ENCODE measurements at regions not wholly inside any gene's neighbourhood (a gene's known extent, or its start where the extent isn't known, plus 50 kb on each side); places are given as distances from the start of the nearest gene placed in this dataset.
A peak's percentile ranks its signal among the peaks of the same experiment; 100 is the strongest.

GRCh38 chr5:116685931-116686330, 111.3 kb upstream of the SEMA6A start:
- DNase-seq (ENCODE audit: low spot score) = no peak

- no peak for DNase-seq (ENCODE audit: low spot score)
Measured at GRCh38 chr5:116685069-116685468, 110.4 kb upstream of the SEMA6A start.

DNA sequence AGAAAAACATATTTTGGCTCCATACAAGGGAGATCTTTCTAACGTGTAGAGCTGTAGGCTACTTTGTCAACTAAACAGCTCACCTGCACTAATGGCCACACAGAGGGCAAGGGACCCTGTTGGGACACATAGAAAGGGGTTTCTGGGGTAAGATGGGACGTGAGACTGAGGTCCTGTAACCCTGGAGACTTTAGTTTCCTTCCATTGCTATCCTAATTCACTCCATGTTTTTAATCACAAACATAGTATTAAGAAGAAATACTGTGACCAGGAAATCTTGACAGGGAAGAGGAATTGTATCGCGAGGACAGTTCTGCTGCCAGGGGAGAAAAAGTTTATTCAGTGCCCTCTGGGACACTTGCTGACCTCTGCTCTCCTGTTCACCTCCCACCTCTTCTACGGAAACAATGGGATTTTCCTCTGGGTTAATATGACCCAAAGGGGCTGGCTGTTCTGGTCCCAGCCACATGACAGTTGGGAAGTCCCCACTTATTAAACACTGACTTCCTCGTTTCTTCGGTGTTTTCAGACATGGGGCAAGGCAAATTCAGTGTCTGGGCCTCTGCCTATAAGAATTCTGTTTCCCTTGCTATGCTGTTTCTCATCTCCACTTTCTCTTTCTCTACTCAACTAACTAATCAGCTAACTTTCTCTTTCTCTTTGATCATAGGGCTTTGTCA, 106.9 kb upstream of the SEMA6A start:
- no peak for DNase-seq (ENCODE audit: low spot score)

DNA sequence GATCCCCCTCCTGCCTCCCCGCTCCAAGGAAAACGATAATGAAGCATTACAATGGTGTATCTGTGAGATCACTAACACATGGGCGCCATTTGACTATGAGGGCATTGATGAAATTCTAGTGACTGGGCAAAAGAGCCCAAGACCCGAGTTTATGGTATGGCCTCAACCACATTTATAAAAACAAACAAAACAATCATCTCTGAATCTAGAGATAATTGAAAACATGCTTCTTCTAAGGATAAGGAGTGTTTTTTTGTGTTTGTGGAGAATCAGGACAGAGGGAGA, 100.9 kb upstream of the SEMA6A start:
- DNase-seq (ENCODE audit: low spot score) = no peak

DNA sequence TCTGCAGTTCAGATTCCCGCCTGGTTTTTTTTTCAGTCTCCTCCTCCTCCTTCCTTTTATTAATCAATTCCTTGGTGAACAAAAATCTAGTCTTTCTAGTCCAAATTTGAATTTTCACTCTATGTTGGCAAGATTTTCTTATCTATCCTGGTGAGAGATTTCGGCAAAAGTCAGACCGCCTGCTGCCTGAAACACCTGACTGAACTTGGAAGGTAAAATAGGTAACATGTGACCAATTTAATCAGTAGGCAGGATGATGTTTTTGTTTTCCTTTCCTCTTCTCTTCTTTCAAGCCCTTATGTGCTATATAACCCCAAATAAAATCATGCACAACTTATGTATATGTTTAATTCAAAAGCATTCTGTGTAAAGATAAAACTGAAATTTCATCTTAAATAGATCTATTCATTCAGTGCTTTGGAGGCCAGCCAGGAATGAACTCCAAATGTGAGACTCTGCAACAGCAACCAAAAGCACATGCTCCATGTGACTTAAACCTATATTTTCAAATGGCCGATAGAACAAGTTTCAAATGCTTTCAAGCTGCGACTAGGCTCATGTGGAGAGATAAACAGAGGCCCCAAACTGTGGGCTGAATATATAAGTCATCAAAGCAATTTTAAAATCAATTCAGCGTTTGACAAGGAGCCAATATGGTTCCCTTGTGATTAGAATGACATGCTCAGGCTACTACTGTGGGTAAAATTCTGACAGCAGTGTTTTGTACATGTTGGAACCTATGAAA, 100.4 kb upstream of the SEMA6A start:
- DNase-seq (ENCODE audit: low spot score) = no peak

GRCh38 chr5:116673453-116673852, 98.8 kb upstream of the SEMA6A start:
- DNase-seq (ENCODE audit: low spot score) = no peak

DNA sequence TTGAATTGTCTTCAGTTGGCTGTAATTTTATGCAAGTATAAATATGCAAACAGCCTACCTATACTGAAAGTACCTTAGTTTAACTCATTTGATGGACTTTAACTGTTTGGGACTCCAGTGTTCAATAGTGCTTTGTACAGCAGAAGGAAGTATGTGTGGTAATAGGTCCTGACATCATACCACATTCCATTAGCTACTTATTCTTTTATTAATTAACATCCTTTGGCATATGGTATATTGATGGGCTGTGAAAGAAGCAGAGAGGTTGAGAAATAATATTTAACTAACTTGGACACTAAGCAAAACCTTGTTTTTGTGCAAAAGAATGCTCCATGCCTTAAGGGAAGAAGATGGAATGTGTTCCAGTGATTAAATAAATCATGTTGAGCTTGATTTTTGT, 97.6 kb upstream of the SEMA6A start:
- DNase-seq (ENCODE audit: low spot score) = no peak

- DNase-seq (ENCODE audit: low spot score) = no peak
Measured at GRCh38 chr5:116671211-116671736, 96.7 kb upstream of the SEMA6A start.

DNA sequence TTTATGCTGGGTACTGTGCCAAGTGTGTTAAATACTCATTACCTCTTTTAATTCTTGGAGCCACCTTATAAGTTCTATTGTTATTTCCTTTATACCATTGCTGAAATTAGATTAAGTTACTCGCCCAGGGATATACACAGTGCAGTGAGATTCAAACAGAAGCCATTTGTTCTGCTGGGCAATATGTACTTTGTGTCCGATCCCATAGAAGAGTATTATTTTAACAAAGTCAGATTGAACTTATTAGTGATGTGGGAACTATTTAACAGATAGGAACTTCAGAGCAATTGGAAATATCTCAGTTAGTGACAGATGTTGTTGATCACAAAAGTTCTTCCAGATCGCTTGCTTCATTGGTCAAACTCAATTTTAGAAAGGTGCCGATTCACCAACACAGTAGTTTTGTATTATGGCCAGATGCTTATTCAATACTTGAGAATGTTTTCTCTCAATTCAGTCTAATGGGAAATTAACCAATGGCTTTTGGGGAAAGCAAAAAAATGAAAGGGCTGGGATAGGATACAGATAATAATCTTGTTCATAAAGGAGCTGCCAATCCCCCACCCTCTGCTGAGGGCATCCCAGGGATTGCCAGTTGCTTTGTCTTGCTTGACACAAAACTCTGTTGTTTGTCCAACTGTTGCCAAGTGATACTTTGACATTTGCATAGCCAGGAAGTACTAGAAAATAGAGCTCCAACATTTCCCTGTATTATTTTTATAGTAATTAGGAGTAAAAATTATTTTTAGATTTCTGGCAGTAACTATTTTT, 94.8 kb upstream of the SEMA6A start:
- DNase-seq (ENCODE audit: low spot score) = no peak

DNA sequence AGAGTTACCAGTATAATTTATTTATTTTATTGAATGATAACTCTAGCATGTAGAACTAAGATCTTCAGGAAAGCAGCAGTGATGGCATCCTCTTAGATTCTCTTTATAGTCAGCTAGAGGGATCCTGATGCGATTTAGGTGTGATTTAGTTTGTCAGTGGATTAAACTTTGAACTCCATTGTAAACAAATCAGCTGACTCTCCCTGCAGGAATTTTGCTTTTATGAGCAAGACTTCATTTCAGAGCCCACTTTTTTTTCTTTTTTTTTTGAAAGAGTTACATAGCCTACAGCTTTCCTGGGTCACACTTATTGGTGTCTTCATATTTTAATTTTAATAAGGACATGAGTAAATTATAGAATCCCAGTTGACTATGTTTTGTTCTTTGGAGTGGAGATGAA, 93.8 kb upstream of the SEMA6A start:
- no peak for DNase-seq (ENCODE audit: low spot score)

DNA sequence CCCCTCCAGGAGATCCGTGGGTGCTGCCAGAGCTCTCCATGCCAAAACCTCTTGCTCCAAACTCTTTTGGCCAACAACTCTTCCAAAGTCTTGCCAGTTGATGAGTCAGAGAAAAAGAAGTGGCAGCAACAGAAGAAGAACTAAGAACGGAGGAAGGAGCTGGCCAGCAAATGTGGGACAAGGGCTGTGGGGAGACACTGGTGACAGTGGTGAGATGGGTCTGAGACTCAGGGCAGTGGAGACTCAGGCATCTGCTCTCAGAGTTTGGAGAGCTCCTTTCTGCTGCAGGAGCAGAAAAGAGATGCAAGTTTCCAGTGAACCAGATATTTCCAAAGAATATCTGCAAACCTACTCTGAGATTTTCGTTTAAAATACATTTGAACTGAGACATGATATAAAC, 92.3 kb upstream of the SEMA6A start:
- DNase-seq (ENCODE audit: low spot score) = no peak

DNA sequence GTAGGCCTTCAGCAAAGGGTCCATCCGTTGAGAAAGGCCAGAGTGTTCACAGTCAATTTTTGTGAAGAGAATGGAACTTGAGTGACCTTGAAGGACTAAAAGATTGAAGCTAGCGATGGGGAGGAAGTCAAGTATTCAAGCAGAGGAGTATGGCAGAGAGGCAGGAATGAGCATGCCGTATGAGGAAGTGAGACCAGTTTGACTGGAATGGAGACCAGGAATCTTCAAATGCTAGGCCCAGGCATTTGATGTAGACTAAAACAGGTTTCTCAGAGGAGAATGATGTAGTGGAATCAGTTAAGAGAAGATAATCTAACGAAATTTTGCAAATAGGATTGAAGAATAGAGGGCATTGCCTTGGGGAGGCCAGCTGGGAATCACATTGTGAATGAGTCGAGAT, 90.4 kb upstream of the SEMA6A start:
- no peak for DNase-seq (ENCODE audit: low spot score)

GRCh38 chr5:116663081-116663480, 88.5 kb upstream of the SEMA6A start:
- DNase-seq (ENCODE audit: low spot score) = no peak

GRCh38 chr5:116661419-116661818, 86.8 kb upstream of the SEMA6A start:
- DNase-seq (ENCODE audit: low spot score) = no peak

DNA sequence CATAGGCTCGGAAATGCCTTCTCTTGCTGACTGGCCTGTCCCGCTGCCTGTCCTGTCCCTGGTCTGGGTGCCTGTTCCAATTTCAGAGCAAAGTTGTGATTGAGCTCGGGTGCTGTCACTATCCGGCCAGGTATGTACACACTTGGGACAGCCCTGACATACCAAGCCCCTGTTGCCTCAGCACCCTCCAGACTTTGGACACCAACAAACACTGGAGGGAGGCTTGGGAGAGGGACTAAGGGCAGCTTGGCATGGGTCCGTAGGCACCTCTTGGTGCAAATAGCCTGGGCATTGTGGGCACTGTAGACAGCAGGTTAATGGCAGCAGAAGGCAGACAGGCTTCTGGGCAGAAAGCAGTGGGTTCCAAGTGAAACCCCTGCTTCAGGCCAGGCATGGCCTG, 86.3 kb upstream of the SEMA6A start:
- no peak for DNase-seq (ENCODE audit: low spot score)

DNA sequence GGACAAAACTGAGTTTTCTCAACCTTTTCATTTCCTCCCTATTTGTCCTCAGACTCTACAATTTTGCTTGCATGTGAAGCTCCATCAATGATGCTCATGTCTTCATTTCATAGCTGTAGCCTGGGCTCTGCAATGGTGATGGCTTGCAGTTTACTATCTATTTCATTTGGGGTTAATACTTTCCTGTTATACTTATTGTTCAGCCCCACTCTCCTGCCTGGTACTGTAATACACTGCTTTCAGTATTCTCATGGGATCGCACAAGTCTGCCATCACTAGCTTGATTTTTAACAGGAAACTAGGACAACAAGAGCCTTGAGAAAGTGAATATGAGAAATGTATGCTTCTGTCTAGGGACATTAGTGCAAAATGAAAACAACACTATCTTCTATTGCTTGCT, 84.2 kb upstream of the SEMA6A start:
- DNase-seq (ENCODE audit: low spot score) = no peak

GRCh38 chr5:116658141-116658540, 83.5 kb upstream of the SEMA6A start:
- DNase-seq (ENCODE audit: low spot score) = no peak

DNA sequence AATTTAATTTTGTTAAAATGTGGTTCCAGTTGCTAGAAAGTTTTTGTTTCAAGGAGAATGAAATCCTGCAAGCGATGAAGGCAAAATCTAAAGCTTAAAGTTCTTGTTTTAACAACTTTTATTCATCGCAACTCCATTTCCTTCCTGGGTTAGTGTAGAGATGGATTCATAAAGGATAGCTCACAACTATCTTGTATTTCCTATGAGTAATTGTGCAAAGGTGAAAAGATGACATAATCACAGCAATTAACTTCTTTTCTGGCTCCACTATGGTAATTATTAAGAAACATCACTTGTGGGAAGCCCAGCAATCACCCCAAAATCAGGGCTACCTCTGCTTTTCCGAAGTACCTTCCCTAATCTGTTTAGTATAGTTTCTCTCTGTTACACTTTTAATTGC, 80.8 kb upstream of the SEMA6A start:
- no peak for DNase-seq (ENCODE audit: low spot score)

- no peak for DNase-seq (ENCODE audit: low spot score)
Measured at GRCh38 chr5:116654925-116655324, 80.3 kb upstream of the SEMA6A start.

- DNase-seq (ENCODE audit: low spot score) = no peak
Measured at GRCh38 chr5:116652903-116653302, 78.3 kb upstream of the SEMA6A start.

DNA sequence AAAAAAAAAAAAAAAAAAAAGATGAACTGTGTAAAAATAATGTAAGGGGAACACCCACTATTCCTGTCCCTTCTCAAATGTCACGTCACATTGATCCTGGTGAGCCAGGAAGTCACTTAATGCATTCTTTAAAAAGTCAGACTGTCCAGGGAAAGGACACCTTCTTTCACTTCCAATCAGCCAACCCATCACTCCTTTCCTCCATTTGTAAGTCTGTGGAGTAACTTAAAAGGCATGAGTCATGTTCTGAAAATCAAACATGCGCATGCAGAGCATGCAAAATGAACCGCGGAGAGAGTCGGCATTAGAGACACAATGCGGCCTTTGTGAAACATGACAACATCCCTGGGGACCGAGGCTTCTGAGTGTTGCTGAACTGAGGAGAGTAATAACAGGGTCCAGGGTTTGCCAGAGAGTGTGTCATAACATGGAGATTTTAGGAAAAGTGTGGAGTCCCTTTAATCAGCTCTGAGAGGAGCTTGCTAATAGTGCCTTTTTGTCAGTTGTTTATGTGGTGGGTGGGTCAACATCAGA, 77.6 kb upstream of the SEMA6A start:
- peak; percentile 20 for DNase-seq (ENCODE audit: low spot score)

DNA sequence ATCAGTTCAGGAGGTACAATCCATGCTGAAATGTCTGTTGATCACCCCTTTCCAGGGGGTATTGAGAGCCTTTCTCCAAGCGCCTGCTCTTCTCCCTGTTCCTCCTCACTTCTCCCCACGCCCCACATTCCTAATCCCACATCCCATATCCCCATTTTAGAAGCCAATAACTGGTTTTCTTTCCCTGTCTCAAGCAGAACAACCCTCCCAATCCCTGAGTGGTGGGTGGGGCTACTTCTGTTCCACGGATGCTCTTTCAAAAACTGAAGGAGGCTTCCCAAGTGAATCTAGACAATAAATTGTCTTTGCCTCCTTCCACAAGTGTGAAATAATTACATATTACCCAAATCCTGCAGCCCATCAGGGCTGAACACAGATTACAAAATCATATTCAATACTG, 77.0 kb upstream of the SEMA6A start:
- DNase-seq (ENCODE audit: low spot score) = no peak

DNA sequence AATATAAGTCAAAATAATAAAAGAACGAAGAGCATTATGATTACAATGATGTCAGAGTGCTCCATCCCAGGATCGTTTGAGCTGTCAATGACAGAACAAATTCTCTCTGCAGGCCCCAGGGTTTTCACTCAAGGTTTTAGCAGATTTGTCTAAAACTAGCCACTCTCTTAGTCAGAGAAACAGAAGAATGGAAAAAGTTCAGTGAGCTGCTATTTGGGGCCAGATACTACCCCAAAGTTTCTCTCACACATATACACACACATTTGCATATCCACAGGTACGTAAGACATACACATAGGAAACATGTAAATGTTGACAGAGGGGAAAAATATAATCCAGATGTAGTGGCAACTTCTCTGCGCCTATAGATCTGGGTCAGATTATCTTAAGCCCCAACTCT, 76.3 kb upstream of the SEMA6A start:
- no peak for DNase-seq (ENCODE audit: low spot score)
